Right renal pelvis (tissue), 4 donors: ENCODE measurements at regions not wholly inside any gene's neighbourhood (a gene's known extent, or its start where the extent isn't known, plus 50 kb on each side); places are given as distances from the start of the nearest gene placed in this dataset.

ENCODE experiments used
- DNase-seq, 4 donors: peaks; one replicate each; pipeline ENCODE4 v3.0.0-alpha.2; 2013; ENCODE audit warnings: low read depth in 4 of 4, low spot score in 3 of 4, missing footprints in 1 of 4

- no peak for DNase-seq
These were observed 186.5 kb upstream of the PPP2R3A start for GRCh38 chr3:135779024-135779423.

GRCh38 chr3:135779590-135780235 is 185.8 kb upstream of the PPP2R3A start:
- no peak for DNase-seq

DNA sequence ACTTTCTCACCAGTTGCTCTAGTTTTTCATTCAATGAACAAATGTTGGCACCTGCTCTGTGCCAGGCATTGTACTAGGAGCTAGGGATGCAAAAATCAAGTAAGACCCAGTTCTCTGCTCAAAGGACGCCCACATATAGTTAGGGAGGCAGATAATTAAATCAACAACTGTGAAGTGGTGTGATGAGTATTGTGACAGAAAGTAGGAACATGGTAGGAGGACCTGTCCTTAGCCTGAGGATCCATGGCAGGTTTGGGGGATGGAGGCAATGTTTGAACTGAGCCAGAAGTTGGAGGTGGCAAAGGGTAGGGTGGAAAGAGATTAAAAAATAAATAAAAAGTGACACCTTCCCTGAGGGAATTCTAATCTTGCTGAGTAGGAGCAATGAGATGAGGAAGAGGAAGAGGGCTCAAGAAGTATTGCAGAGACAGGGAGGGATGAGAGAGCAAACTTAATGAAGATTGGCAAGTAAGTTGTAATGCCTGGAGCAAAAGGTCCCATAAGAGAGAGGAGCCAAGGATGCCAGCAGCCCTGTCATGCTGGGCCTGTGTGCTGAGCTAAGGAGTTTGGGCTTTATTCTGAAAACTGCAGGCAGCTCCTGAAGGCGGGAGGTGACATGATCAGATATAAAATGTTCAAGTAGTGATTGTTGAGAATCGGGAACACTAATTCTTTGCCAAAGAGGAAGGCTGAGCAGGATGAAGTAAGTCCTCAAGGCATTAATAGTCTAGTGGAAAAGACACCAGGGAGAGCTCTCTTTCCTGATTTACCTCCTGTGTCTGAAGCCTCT is 184.3 kb upstream of the PPP2R3A start:
- DNase-seq = no peak

GRCh38 chr3:135784557-135784956 is 181.0 kb upstream of the PPP2R3A start:
- no peak for DNase-seq

DNA sequence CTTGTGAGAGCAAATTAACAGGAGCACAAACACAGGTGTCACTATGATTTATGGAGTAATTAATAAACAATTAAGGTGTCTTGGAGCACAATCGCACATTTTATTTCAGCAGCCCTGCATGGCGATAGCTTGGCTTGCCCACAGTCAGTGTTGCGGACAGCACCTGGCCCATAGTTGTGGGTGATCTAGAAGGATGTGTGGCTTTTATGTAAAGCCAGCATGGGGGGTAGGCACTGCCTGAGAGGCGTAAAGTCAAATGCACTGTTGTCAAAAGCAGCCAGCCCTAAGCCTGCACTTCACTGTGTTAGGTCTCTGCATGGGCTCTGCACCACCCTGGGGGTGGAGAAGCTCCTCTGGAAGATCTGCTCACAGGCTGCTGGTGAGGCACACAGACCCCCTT is 177.4 kb upstream of the PPP2R3A start:
- no peak for DNase-seq

GRCh38 chr3:135788978-135789377 is 176.6 kb upstream of the PPP2R3A start:
- no peak for DNase-seq

DNA sequence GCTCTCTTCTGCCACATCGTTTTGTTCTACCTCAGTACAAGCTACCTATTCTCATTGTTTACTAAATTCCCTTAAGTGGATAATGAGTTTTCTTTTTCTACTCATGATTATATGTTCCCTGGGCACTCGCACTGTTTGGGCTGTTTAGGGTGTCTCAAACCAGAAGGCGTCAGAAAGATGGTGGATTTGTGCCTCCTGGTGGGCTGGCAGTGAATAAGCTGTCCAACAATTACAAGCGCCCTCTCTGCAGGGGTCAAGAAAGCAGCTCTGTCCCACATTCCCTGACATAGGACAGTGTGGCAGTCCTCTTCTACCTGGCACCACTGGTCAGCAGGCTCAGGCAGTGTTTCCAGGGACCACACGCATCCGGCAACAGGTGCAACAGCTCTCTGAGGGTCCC is 173.4 kb upstream of the PPP2R3A start:
- DNase-seq = no peak

GRCh38 chr3:135792858-135793475 is 172.6 kb upstream of the PPP2R3A start:
- DNase-seq = peak in 1 of 4 donors; percentile 7

DNA sequence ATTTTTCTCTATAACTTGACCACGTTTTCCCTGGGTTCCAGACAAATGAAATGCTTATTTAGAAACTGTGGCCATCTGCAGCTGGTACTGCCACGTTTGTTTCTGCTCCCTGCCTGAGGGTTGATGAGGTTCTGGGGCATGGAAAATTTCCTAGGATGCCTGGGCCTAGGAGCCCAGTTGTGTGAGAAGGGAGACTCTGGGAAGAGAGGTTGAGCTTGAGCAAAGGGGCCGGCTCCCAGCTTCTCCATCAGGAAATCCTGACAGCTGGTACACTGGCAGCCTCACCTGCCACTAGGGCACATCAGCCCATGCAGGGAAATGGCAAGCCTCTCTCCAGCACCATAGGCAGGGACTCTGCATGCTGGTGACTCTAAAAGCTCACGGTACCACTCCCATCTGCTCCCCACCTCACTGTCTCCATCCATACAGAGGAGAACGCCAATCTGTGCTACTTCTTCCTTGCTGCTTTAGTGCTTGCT is 165.4 kb upstream of the PPP2R3A start:
- no peak for DNase-seq

- no peak for DNase-seq
These were observed 164.5 kb upstream of the PPP2R3A start for GRCh38 chr3:135801018-135801417.

DNA sequence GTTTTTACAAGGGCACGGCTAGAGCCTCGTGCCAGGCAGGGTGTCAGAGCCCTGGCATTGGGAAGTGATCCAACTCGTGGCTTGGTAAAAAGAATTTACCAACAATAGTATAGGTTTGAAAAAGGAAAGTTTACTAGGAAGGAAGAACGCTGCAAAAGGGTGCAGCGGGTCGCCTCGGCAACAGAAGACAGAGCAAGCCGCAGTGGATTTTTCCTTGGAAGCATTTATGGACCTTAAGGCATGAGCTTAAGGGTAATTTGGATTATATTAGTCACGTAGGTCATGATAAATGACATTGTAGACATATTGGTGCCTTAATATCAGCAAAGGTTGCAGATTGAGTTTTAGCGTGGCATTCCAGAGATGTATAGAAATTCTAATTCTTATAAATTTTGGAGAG is 163.4 kb upstream of the PPP2R3A start:
- DNase-seq = no peak

DNA sequence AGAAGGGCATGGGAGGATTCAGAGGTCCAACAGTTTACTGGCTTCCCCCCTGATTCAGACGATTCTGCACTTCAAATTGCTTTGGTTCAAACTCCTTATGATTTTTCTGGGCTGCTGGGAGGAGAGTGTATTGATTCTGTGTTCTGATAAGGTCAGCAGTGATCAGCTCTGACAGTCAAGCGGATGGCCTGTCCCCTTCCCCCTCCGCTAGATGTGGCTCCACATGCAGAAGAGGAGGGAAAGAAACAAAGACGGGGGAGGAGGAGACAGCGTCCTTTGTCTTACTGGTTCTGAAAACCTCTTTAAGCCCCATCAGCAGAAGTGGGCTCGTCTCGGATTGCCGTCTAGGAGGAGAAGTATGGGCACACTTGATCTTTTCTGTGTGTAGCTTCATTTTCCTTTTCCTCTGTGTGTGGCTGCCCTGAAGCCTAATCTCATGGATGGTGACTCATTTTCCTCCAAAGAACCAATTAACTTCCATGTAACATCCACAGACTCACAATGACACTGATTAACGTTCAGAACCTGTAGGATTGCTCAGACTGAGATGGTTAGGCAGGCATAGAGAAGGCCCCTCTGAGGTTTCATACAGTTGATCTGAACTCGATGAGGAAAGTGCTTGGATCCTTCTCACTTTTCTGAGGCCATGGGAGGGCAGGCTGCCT is 162.4 kb upstream of the PPP2R3A start:
- DNase-seq = no peak

- no peak for DNase-seq
These were observed 159.8 kb upstream of the PPP2R3A start for GRCh38 chr3:135805752-135806151.

DNA sequence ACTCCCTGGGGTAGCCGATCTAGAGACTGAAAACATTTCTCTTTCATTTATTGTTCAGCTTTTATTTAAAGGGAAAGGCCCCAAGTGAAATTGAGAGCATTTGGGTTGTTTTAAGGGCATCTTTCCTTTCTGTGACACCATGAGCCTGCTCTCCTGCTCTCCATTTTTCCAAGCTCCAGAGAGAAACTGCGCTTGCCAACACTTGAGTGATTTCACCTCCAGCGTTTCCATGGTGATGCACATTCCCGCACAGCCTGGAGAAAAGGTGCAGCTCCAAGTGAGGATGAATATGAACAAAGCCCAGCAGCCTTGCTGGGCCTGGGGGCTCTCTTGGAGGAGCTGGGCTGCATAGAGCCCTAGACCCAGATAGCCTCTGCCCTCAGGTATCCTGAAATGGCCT is 159.2 kb upstream of the PPP2R3A start:
- peak in 1 of 4 donors; percentile 8 for DNase-seq

- no peak for DNase-seq
These were observed 157.6 kb upstream of the PPP2R3A start for GRCh38 chr3:135807879-135808278.

- no peak for DNase-seq
These were observed 156.4 kb upstream of the PPP2R3A start for GRCh38 chr3:135809021-135809634.

- no peak for DNase-seq
These were observed 153.9 kb upstream of the PPP2R3A start for GRCh38 chr3:135811651-135812050.

- DNase-seq = no peak
These were observed 153.5 kb upstream of the PPP2R3A start for GRCh38 chr3:135812057-135812456.

DNA sequence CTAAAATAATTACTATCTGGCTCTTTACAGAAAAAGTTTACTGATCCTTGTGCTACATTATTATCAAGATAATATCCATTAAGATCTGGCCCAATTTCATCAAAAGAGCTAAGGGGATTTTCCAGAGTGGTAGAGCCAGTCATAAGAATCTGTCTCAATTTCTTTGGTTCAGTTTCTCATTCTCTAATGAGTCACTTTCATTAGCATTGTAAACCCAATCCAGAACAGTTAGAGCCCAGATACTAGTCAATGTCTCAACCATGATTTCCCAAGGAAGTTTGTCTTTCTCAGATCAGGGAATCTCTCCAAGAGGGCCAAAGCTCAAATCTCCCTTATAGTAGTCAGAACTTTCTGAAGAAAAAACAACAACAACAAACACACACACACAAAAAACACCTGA is 131.1 kb upstream of the PPP2R3A start:
- no peak for DNase-seq

DNA sequence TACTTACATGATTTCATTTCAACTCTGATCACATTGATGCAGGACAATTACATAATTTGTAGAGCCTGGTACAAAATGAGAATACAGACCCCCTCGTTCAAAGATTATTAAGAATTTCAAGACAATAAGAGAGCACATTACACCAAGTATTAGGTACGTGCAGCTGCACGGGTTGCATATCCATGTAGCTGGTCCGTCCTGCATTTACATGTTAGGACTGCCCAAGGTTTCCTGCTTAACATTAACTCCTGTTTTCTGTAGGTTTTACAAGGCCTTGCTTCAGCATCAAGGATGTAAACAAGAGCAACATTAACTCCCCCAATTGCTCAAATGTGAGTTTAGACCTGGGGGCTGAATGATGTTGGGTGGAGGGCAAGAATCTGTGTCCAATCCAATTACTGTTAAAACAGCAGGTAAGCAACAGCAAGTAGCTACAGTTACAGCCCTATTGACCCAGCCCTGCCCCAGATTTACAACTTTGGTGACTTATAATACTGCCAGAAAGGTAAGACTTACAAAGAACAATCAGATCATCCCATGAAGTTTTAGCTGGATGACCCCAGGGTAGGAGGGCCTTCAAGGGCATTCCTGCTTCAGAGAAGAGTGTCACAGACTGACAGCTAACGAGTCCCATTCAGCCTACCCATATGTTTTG is 127.4 kb upstream of the PPP2R3A start:
- peak in 1 of 4 donors; percentile 3 for DNase-seq
